OCI-LY3 (cell line): ENCODE measurements at regions not wholly inside any gene's neighbourhood (a gene's known extent, or its start where the extent isn't known, plus 50 kb on each side); places are given as distances from the start of the nearest gene placed in this dataset.

Experiments used
- H2AFZ ChIP-seq: fragments of 200-600, 300-600 bp; shearing (Covaris generic); 2 replicates; pipeline ENCODE4 v1.6.0; 2014; ENCODE audit warnings: antibody characterized with exemption, low read depth, low read length
- H3K27ac ChIP-seq: fragments of 200-600, 300-600 bp; sonication (generic); 2 replicates; pipeline ENCODE4 v1.5.1; 2014; ENCODE audit warnings: mild to moderate bottlenecking, low read length, moderate library complexity, mixed read lengths
- H3K27me3 ChIP-seq: fragments of 200-600, 300-600 bp; sonication (generic); 2 replicates; pipeline ENCODE4 v1.6.1; 2014; ENCODE audit warnings: low read depth, low read length, mixed read lengths
- H3K36me3 ChIP-seq: fragments of 200-600, 300-600 bp; sonication (generic); replicated peaks from 2 replicates; pipeline ENCODE3; 2014; ENCODE audit warnings: low read depth, low read length, mixed read lengths
- H3K4me1 ChIP-seq: fragments of 300-600, 200-600 bp; sonication (generic); 2 replicates; pipeline ENCODE4 v1.6.1; 2014; ENCODE audit warnings: low read length, mixed read lengths
- H3K4me2 ChIP-seq: fragments of 200-600, 300-600 bp; sonication (generic); 2 replicates; pipeline ENCODE4 v1.6.1; 2014; ENCODE audit warnings: low read length, mixed read lengths
- H3K4me3 ChIP-seq: fragments of 300-600, 200-600 bp; sonication (generic); 2 replicates; pipeline ENCODE4 v1.5.1; 2014; ENCODE audit warnings: antibody characterized with exemption, mild to moderate bottlenecking, low read length, moderate library complexity
- H3K79me2 ChIP-seq: fragments of 300-600, 200-600 bp; shearing (Covaris generic); 2 replicates; pipeline ENCODE4 v1.6.1; 2014; ENCODE audit warnings: mild to moderate bottlenecking, low read length, mixed read lengths
- H3K9ac ChIP-seq: fragments of 300-600, 200-600 bp; shearing (Covaris generic); 2 replicates; pipeline ENCODE4 v1.6.0; 2014; ENCODE audit warnings: mild to moderate bottlenecking, low read length, moderate library complexity
- H3K9me3 ChIP-seq: fragments of 200-600, 300-600 bp; shearing (Covaris generic); 2 replicates; pipeline ENCODE4 v1.6.1; 2014; ENCODE audit warnings: low read length, mixed read lengths; ENCODE audit not compliant: insufficient read depth
- H4K20me1 ChIP-seq: fragments of 200-600, 300-600 bp; sonication (generic); 2 replicates; pipeline ENCODE4 v1.6.1; 2016; ENCODE audit warnings: low read length, mixed read lengths; ENCODE audit not compliant: insufficient read depth
- EZH2phosphoT487 ChIP-seq: fragments of 200-600 bp; shearing (Covaris generic); IDR thresholded peaks from 2 replicates; pipeline ENCODE4 v1.6.1; 2018; ENCODE audit warnings: antibody characterized with exemption, mixed run types, low read depth
- TF ChIP-seq, protein P1 (sequence below): fragments of 200-600, 300-600 bp; sonication (generic); IDR thresholded peaks from 2 replicates; pipeline ENCODE4 v1.5.1; 2014; ENCODE audit warnings: antibody characterized with exemption, low read length, low read depth

DNA sequence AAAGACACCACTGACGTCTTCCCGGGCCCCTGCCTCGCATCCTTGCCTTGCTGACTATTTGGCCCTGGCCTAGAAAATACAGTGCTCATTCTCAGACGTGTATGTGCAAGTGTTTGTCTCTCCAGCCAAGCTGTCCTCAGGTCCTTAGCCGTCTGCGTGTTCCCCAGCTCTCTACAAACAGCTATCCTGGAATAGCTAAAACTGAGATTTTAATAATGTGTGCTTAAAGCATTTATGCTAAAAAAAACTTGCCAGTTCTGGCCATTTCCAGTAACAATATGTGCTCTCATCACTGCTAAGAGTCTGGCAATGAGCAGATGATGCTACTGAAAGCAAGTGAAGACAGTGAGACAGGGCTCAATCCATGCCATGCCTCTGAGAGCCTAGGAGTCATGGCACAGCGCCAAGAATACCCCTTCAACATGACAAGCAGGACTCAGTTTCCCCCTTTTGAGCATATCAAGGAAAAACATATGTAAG is 55.7 kb downstream of the IRF2BP2 start:
- H3K79me2 ChIP-seq: no peaks in the 10 kb centered on the region
- H3K4me2 ChIP-seq: no peak overlapping the region
- H3K9me3 ChIP-seq: no peaks in the 10 kb centered on the region
- no peaks in the 10 kb centered on the region for H3K4me1 ChIP-seq
- H3K27ac ChIP-seq: no peak overlapping the region
- TF ChIP-seq EZH2phosphoT487: no peak
- TF ChIP-seq, protein P1, sequence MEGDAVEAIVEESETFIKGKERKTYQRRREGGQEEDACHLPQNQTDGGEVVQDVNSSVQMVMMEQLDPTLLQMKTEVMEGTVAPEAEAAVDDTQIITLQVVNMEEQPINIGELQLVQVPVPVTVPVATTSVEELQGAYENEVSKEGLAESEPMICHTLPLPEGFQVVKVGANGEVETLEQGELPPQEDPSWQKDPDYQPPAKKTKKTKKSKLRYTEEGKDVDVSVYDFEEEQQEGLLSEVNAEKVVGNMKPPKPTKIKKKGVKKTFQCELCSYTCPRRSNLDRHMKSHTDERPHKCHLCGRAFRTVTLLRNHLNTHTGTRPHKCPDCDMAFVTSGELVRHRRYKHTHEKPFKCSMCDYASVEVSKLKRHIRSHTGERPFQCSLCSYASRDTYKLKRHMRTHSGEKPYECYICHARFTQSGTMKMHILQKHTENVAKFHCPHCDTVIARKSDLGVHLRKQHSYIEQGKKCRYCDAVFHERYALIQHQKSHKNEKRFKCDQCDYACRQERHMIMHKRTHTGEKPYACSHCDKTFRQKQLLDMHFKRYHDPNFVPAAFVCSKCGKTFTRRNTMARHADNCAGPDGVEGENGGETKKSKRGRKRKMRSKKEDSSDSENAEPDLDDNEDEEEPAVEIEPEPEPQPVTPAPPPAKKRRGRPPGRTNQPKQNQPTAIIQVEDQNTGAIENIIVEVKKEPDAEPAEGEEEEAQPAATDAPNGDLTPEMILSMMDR: no peak
- no peaks in the 10 kb centered on the region for H4K20me1 ChIP-seq
- no peak overlapping the region for H2AFZ ChIP-seq
- peaks cover 11% of the 10 kb centered on the region; the same call in 1 of the 2 replicates for H3K27me3 ChIP-seq
- H3K9ac ChIP-seq: no peak overlapping the region
- H3K36me3 ChIP-seq: no peaks in the 10 kb centered on the region
- H3K4me3 ChIP-seq: no peak overlapping the region

DNA sequence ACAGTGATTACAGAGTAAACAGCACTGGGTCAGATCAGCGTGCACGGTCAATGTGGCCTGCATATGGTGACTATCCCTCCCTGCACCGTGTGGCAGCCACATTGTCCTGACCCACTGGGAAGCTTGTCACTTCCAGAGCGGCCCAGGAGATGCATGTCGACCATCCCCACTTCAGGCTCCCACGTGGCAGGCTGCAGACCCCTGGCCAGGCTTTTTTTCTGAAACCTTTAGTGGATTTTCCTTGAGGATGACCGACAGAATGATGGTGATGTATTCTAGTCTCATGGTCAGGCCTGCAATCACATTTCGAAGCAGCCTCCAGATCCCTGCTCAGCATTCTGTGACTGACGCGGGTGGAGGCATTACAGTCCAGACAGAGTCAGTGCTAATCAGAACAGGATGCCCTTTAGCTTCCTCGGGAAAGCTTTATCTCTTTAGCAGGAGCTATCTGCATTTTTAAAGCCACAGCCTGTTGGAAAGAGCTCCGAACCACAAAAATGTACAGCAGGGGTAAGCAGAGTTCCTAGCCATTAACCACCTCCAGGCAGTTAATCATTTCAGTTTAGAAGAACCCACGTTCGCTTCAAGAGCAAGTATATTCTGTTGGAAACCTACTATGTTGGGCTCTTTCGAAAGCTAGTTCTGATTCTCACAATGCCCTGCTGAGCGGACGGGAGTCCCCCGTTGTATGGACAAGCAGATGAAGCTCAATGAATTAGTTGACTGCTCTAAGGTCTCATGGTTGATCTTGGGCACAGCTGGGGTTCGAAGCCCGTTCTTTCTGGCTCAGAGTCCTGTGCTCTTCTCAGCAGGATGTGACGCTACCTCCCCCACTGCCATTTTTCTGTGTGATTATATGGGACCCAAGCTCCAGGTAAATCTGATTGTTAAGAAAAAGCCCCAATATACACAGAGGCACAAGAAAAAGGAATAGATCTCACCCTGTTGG is 56.5 kb downstream of the IRF2BP2 start:
- Histone ChIP-seq H3K79me2 (no peaks in the 10 kb centered on the region), H3K4me1 (no peaks in the 10 kb centered on the region), H3K4me2 (no peak overlapping the region), H3K27me3 (peaks cover 11% of the 10 kb centered on the region; the same call in 1 of the 2 replicates), H3K9ac (no peak overlapping the region), H3K27ac (no peak overlapping the region), H3K36me3 (no peaks in the 10 kb centered on the region), H4K20me1 (no peaks in the 10 kb centered on the region), H3K4me3 (no peak overlapping the region), H2AFZ (no peak overlapping the region), H3K9me3 (no peaks in the 10 kb centered on the region)
- no peak for TF ChIP-seq EZH2phosphoT487
- TF ChIP-seq, protein P1: no peak

DNA sequence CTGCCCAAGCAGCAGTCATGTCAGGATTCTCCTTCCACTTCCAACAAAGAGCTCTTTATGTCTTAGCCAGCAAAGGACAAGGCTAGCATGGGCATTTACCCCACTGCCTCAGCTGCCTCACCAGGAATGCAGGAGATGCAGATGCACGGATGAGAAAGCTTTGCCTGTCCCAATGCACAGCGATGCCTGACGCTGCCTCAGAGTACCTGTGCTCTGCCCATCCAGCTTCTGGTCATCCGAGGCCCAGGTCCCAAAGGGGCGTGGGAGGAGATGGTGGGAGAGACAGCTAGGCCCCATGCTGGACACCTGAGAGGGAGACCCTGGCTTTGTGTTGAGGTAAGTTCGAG is 59.0 kb downstream of the IRF2BP2 start:
- Histone ChIP-seq H3K9me3 (no peaks in the 10 kb centered on the region), H3K27me3 (peaks cover 12% of the 10 kb centered on the region; the same call in 1 of the 2 replicates), H3K4me2 (no peak overlapping the region), H3K4me1 (no peaks in the 10 kb centered on the region), H3K36me3 (no peaks in the 10 kb centered on the region), H4K20me1 (no peaks in the 10 kb centered on the region), H3K4me3 (no peak overlapping the region), H3K79me2 (no peaks in the 10 kb centered on the region), H2AFZ (no peak overlapping the region), H3K9ac (no peak overlapping the region), H3K27ac (no peak overlapping the region)
- TF ChIP-seq, protein P1: no peak
- TF ChIP-seq EZH2phosphoT487: no peak

DNA sequence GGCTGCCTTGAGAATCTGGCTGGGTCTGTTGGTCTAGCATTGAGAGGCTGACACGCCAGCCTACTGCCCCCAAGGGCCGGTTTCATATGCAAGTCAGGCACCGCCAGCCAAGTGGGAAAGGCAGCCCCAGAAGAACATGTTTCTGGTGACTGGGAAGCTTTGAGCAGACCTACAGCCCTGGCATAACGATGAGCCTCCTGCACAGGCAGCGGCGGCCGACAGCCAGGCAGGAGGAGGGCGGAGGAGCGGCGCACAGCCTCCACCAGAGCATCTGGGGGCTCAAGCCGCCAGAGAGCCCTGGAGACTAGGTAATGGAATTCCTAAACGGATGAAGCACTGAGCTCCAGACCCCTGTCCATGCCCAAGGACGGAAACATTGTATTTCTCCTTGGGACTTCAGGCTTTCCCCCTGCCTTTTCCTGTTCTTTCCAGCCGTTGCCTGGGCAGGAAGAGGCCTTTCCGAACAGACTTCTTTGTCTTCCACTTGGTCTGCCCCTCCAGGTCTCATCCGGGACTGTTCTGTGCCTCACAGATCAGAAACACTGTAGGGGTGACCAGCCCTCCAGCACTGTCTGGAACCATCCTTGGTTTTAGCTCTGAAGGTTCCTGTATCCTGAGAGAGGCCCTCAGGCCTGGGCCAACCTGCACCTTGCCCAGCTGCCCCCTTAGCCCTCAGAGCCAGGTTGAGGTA is 59.5 kb downstream of the IRF2BP2 start:
- no peak overlapping the region for H2AFZ ChIP-seq
- H3K9ac ChIP-seq: no peak overlapping the region
- H3K9me3 ChIP-seq: no peaks in the 10 kb centered on the region
- TF ChIP-seq, protein P1: no peak
- TF ChIP-seq EZH2phosphoT487: no peak
- H3K36me3 ChIP-seq: no peaks in the 10 kb centered on the region
- H3K4me3 ChIP-seq: no peak overlapping the region
- H3K27ac ChIP-seq: no peak overlapping the region
- no peak overlapping the region for H3K4me2 ChIP-seq
- H3K27me3 ChIP-seq: peaks cover 17% of the 10 kb centered on the region; the same call in 1 of the 2 replicates
- H3K4me1 ChIP-seq: no peaks in the 10 kb centered on the region
- no peaks in the 10 kb centered on the region for H3K79me2 ChIP-seq
- H4K20me1 ChIP-seq: no peaks in the 10 kb centered on the region
